ENCODE measurements at regions not wholly inside any gene's neighbourhood (a gene's known extent, or its start where the extent isn't known, plus 50 kb on each side); places are given as distances from the start of the nearest gene placed in this dataset.
"Not testable (repeated sequence)": the region's sequence is repeated elsewhere in the genome, so short reads cannot be mapped to it uniquely, and the experiment has no call there.

- DNase-seq: not testable (repeated sequence)
Measured at GRCh38 chr2:187610450-187610849, 56.2 kb upstream of the TFPI start.

GRCh38 chr2:187612857-187613256, 58.6 kb upstream of the TFPI start:
- no peak for DNase-seq

GRCh38 chr2:187614756-187615155, 60.5 kb upstream of the TFPI start:
- DNase-seq: no peak

- no peak for DNase-seq
Measured at GRCh38 chr2:187615364-187615763, 61.1 kb upstream of the TFPI start.

- no peak for DNase-seq
Measured at GRCh38 chr2:187615902-187616301, 61.7 kb upstream of the TFPI start.

- DNase-seq: no peak
Measured at GRCh38 chr2:187617120-187617519, 62.9 kb upstream of the TFPI start.

GRCh38 chr2:187617905-187618304, 63.7 kb upstream of the TFPI start:
- peak; percentile 39 for DNase-seq

GRCh38 chr2:187618813-187619212, 64.6 kb upstream of the TFPI start:
- DNase-seq: no peak

GRCh38 chr2:187627153-187627552, 72.9 kb upstream of the TFPI start:
- DNase-seq: no peak

- DNase-seq: not testable (repeated sequence)
Measured at GRCh38 chr2:187636731-187637391, 82.6 kb upstream of the TFPI start.

- DNase-seq: not testable (repeated sequence)
Measured at GRCh38 chr2:187637392-187637740, 83.1 kb upstream of the TFPI start.

- DNase-seq: not testable (repeated sequence)
Measured at GRCh38 chr2:187637771-187638170, 83.5 kb upstream of the TFPI start.

- no peak for DNase-seq
Measured at GRCh38 chr2:187638840-187639239, 84.6 kb upstream of the TFPI start.

- no peak for DNase-seq
Measured at GRCh38 chr2:187640926-187641510, 86.8 kb upstream of the TFPI start.

- DNase-seq: no peak
Measured at GRCh38 chr2:187642498-187642897, 88.3 kb upstream of the TFPI start.

- DNase-seq: no peak
Measured at GRCh38 chr2:187644486-187644885, 90.3 kb upstream of the TFPI start.

GRCh38 chr2:187644981-187645380, 90.7 kb upstream of the TFPI start:
- no peak for DNase-seq

GRCh38 chr2:187646556-187646955, 92.3 kb upstream of the TFPI start:
- DNase-seq: no peak

GRCh38 chr2:187654535-187654934, 100.3 kb upstream of the TFPI start:
- peak; percentile 73 for DNase-seq

GRCh38 chr2:187655001-187655400, 100.8 kb upstream of the TFPI start:
- DNase-seq: no peak

GRCh38 chr2:187656123-187656522, 101.9 kb upstream of the TFPI start:
- DNase-seq: no peak

- DNase-seq: no peak
Measured at GRCh38 chr2:187658952-187659525, 104.8 kb upstream of the TFPI start.

GRCh38 chr2:187676050-187676449, 121.8 kb upstream of the TFPI start:
- DNase-seq: not testable (repeated sequence)

- no peak for DNase-seq
Measured at GRCh38 chr2:187679454-187679853, 125.2 kb upstream of the TFPI start.

- DNase-seq: no peak
Measured at GRCh38 chr2:187684174-187684573, 129.9 kb upstream of the TFPI start.

Measured in NCI-H1105 treated with DMSO at 0.1 percent for 48 hours (cell line).